Adipocyte (in vitro differentiated cells): ENCODE measurements at regions not wholly inside any gene's neighbourhood (a gene's known extent, or its start where the extent isn't known, plus 50 kb on each side); places are given as distances from the start of the nearest gene placed in this dataset.

ENCODE experiments used
- DNase-seq: peaks from one replicate; pipeline ENCODE4 v3.0.0-alpha.2; 2015; ENCODE audit warnings: low read depth
- H3K27me3 ChIP-seq: replicated peaks from 2 replicates; pipeline ENCODE4 v1.7.0; 2013; ENCODE audit warnings: mild to moderate bottlenecking, low read length, moderate library complexity; ENCODE audit not compliant: control insufficient read depth, insufficient read depth
- H3K36me3 ChIP-seq: 2 replicates; pipeline ENCODE4 v1.7.0; 2013; ENCODE audit warnings: low read length, mild to moderate bottlenecking, moderate library complexity; ENCODE audit not compliant: control insufficient read depth, insufficient read depth, severe bottlenecking
- H3K4me1 ChIP-seq: 2 replicates; pipeline ENCODE4 v1.7.0; 2013; ENCODE audit warnings: mild to moderate bottlenecking, low read length, moderate library complexity; ENCODE audit not compliant: control insufficient read depth, insufficient read depth
- H3K4me3 ChIP-seq: 2 replicates; pipeline ENCODE4 v1.7.0; 2013; ENCODE audit warnings: mild to moderate bottlenecking, low read length, moderate library complexity
- H3K9ac ChIP-seq: 2 replicates; pipeline ENCODE4 v1.7.0; 2013; ENCODE audit warnings: mild to moderate bottlenecking, low read length, moderate library complexity
- H3K9me3 ChIP-seq: 2 replicates; pipeline ENCODE4 v1.7.0; 2013; ENCODE audit warnings: mild to moderate bottlenecking, low read length, moderate library complexity; ENCODE audit not compliant: control insufficient read depth

DNA sequence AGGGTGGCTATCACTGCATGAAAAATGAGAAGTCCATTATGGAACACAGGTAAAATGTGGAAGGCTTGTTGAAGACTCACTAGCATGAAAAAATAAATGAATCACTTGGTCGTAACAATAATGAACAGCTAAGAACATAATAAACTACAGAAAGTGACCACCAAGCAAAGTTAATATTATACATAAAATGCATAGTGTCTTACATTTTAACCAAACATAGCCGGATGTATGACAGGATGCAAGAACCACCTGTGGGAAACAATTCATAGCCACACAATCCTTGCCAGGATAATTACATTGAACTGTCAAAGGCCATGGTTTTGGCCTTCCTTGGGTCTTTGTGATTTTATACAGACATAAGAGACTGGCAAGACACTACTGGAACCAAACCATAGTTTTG lies 81.9 kb upstream of the ATXN3L start:
- H3K36me3 ChIP-seq: no peaks in the 10 kb centered on the region
- H3K27me3 ChIP-seq: peaks cover 15% of the 10 kb centered on the region
- no peak overlapping the region for H3K9ac ChIP-seq
- peaks cover 22% of the 10 kb centered on the region for H3K4me1 ChIP-seq
- no peak for DNase-seq
- H3K9me3 ChIP-seq: no peaks in the 10 kb centered on the region
- no peak overlapping the region for H3K4me3 ChIP-seq

DNA sequence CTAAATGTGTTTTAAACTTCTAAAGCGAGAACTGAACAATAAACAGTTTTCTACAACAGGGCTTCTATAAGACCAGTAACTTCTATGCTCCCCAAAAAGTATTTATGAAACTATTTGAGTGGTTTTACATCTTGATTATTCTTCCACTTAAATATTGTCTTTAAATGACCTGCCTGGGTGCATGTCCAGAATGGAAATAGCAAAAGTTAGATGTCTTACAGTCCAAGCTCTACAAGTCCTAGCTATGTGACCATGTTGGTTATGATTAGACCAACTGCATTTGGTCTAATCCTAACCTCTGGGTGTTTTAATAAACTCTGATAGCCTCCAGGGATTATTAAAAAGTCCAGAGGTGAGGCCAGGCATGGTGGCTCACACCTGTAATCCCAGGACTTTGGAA lies 79.0 kb upstream of the ATXN3L start:
- no peaks in the 10 kb centered on the region for H3K9me3 ChIP-seq
- peaks cover 9% of the 10 kb centered on the region for H3K27me3 ChIP-seq
- H3K9ac ChIP-seq: peak overlapping the region; percentile 80
- peaks cover 29% of the 10 kb centered on the region for H3K4me1 ChIP-seq
- no peaks in the 10 kb centered on the region for H3K36me3 ChIP-seq
- H3K4me3 ChIP-seq: peak overlapping the region; percentile 10
- no peak for DNase-seq

DNA sequence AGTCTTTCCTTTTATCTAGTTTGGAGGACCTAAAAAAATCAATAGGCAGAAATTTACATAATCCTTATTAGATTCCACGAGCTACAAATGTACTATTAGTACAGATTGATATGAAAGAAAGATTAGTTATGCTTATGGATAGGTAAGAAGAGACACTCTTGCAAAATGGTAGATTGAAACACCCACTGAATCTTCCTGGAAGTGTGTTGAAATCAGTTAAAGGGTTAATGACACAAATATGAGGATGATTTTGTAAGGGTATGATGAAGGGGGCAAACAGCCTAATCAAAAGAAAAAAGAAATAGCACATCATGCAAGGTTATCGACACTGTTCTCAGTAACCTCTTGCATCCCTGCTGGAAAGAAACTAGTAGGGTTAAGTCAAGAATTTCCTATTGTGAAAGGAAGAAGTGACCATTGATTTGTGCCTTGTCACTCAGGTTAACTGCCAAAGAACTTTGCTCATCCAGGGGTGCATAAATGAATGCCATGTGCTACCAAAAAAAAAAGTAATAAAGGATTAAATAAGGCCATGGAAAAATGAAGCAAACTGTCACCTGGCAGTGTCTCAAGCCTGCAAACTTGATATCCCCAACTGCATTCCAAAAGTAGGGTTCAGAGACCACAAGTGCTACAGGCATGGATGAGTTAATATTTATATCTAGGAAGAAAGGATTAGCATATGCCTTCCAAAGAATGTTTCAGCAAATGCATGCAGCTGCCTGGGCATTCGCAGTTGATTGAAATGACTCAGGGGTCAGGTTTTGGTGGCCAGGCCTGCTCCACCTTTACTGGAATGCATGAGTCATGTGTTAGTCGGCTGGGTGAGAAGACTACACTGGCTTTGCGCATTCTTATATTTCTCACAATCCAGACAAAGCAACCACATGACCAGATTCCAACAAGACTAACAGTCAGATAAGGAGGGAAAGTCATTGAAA lies 78.3 kb upstream of the ATXN3L start:
- H3K9ac ChIP-seq: peak overlapping the region; percentile 80
- H3K36me3 ChIP-seq: no peaks in the 10 kb centered on the region
- peaks cover 2% of the 10 kb centered on the region for H3K27me3 ChIP-seq
- peaks cover 29% of the 10 kb centered on the region for H3K4me1 ChIP-seq
- peak; percentile 97 for DNase-seq
- H3K4me3 ChIP-seq: peak overlapping the region; percentile 35
- H3K9me3 ChIP-seq: no peaks in the 10 kb centered on the region

DNA sequence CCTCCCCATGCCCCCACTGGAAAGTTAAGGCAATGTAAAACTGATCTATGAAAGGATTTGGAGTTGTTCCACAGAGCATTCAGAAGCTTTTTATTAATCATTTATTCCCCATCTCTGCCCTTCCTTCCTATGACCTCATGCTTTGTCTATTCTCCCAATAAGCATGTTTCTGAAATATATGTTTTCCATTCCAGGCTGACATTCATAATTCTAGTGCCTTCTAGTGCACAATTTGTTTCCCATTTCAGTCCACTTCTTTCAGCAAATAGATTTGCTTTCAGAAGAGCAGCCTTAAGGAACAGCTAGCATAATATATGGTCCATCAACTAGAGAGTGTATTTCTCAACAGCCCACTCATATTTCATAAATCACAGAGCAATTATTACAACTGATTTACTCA lies 77.1 kb upstream of the ATXN3L start:
- Histone ChIP-seq H3K9ac (peak overlapping the region; percentile 53), H3K27me3 (no peaks in the 10 kb centered on the region), H3K4me1 (peaks cover 33% of the 10 kb centered on the region), H3K9me3 (no peaks in the 10 kb centered on the region), H3K36me3 (no peaks in the 10 kb centered on the region), H3K4me3 (no peak overlapping the region)
- DNase-seq: peak; percentile 49

DNA sequence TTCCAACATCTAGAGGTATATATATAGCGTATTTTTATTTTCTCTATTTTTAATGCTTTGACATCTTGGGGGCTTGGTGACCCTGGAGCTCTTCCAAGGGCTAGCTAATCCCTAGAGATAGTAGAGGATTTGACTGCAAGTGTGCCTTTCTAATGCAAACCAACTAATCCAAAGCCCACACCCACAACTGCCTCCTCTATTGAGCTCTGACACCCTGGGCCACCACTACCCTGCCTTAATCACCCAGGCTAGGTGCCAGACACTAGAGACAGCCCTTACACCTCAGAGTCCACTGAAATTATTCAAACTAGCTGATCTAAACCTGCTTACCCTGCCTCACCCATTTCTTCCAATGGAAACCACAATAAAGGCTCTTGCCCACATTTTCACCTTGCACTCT lies 69.6 kb upstream of the ATXN3L start:
- no peaks in the 10 kb centered on the region for H3K27me3 ChIP-seq
- H3K4me1 ChIP-seq: peaks cover 9% of the 10 kb centered on the region
- no peaks in the 10 kb centered on the region for H3K9me3 ChIP-seq
- H3K36me3 ChIP-seq: no peaks in the 10 kb centered on the region
- no peak overlapping the region for H3K9ac ChIP-seq
- no peak for DNase-seq
- no peak overlapping the region for H3K4me3 ChIP-seq

DNA sequence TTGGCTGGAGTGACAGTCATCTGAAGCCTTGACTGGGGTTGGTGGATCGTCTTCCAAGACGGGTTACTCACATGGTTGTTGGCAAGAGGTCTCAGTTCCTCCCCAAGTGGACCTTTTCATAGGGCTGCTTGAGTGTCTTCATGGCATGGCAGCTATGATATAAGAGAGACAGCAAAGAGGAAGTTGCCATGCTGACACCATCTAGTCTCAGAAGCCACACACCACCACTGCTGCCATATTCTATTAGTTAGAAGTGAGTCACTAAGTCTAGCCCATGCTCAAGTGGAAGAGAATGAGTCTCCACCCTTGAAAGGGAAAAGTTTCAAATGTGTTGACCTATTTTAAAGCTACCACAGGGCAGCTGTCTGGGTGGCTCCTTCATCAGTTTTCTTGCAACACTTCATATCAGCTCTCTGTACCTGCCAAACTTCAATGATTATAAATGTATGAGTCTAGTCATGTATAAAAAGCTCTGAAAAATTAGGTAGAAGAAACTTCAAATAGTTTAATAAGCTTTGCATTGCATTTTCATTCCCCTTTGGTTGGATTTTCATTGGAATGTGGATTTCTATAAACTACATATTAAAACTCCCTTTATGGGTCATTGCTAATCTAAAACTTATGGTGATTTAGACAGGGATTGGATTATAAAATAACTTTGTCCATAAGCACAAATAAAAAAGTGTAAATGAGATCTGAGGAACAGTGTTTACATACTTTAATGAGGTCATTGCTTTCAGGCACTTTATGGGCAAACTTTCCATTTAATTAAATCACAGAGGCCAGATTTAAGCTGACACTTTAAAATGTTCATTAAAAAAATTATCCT lies 68.0 kb upstream of the ATXN3L start:
- Histone ChIP-seq H3K4me1 (peaks cover 9% of the 10 kb centered on the region), H3K36me3 (no peaks in the 10 kb centered on the region), H3K9me3 (no peaks in the 10 kb centered on the region), H3K4me3 (no peak overlapping the region), H3K27me3 (no peaks in the 10 kb centered on the region), H3K9ac (no peak overlapping the region)
- peak; percentile 42 for DNase-seq

DNA sequence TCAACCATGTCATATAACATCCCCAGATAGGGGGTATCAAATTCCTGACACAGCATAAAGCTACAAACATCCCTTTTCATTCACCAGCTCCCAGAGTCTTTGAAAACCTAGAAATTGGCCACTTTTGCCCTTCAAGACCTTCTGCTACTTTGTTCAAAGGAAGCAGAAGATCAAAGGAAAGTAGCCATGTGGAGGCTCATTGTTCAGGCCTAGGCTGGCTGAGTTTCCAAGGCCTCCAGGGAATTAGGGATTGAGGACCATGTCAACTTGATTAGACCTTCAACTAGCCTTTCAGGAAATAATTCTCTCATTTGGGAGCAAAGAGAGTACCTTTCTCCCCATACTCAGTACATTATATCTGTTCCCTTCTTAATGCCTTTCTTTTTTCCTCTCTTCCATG lies 66.8 kb upstream of the ATXN3L start:
- no peaks in the 10 kb centered on the region for H3K36me3 ChIP-seq
- no peak overlapping the region for H3K9ac ChIP-seq
- no peak for DNase-seq
- no peak overlapping the region for H3K4me3 ChIP-seq
- no peaks in the 10 kb centered on the region for H3K27me3 ChIP-seq
- no peaks in the 10 kb centered on the region for H3K9me3 ChIP-seq
- H3K4me1 ChIP-seq: peaks cover 5% of the 10 kb centered on the region

DNA sequence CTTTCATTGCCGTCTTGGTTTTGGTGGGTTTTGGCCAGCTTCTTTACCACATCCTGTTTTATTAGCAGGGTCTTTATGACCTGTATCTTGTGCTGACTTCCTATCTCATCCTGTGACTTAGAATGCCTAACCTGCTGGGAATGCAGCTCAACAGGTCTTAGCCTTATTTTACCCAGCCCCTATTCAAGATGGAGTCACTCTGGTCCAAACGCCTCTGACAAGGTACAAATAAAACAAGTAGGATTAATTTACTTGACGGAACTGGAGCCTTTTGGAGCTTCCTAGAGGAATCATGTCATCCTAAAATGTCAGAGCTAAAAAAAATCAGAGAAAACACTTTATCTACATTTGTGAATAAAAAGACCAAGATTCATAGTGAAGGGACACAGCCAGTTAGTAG lies 66.2 kb upstream of the ATXN3L start:
- no peaks in the 10 kb centered on the region for H3K9me3 ChIP-seq
- H3K36me3 ChIP-seq: no peaks in the 10 kb centered on the region
- peaks cover 8% of the 10 kb centered on the region for H3K4me1 ChIP-seq
- DNase-seq: no peak
- H3K27me3 ChIP-seq: no peaks in the 10 kb centered on the region
- H3K4me3 ChIP-seq: no peak overlapping the region
- H3K9ac ChIP-seq: no peak overlapping the region

DNA sequence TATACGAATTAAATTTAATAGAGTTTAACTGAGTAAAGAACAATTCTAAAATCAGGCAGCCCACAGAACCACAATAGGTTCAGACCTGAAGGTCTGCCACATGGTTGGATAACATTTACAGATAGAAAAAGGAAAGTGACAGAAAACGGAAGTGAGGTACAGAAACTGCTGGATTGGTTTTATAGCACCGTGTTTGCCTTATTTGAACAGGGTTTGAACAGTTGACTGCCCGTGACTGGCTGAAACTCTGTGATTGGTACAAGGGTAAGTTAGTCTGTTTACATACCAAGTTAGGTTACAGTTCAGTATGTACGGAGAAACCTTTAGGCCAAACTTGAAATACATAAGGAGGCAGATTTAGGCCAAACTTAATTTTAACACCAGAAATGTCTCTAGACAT lies 64.1 kb upstream of the ATXN3L start:
- H3K36me3 ChIP-seq: no peaks in the 10 kb centered on the region
- no peaks in the 10 kb centered on the region for H3K27me3 ChIP-seq
- DNase-seq: no peak
- H3K4me1 ChIP-seq: peaks cover 22% of the 10 kb centered on the region
- H3K9ac ChIP-seq: no peak overlapping the region
- H3K4me3 ChIP-seq: no peak overlapping the region
- H3K9me3 ChIP-seq: no peaks in the 10 kb centered on the region

DNA sequence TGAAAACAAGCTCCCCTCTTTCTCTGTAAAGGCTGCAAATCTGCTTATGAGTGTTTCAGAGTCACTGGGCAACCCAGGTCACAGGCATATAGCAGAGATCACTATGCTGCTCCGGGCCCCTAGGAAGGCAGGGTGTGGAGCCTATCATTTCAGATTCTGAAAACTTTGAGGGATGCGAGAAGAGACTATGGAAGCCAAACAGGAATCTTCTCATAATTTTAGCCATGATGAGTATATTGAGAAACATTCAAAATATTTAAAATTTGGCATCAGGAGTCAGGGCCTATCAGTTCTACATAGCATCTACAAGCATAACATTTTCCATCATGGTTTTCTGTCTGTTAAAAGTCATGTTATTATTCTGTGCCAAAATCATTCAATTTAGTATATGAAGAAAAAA lies 61.7 kb upstream of the ATXN3L start:
- Histone ChIP-seq H3K4me1 (peaks cover 31% of the 10 kb centered on the region), H3K9me3 (no peaks in the 10 kb centered on the region), H3K36me3 (no peaks in the 10 kb centered on the region), H3K4me3 (no peak overlapping the region), H3K9ac (peak overlapping the region; percentile 0), H3K27me3 (no peaks in the 10 kb centered on the region)
- peak; percentile 57 for DNase-seq

DNA sequence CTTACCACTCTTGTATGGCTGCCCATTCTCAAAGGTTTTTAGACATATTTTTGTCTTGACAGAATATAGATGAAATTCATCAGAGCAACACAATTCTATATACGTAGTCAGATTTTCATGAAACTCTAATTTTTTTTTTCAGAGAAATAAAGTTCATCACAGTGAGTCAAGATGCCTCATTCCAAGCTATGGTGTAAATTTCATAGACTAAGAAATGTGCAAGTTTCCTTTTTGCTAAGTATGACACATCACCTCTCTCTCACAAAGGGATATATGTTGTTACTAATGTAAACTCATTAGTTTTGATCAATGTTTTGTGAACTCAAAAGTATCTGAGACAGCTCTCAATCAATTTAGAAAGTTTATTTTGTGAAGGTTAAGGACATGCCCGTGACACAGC lies 60.4 kb upstream of the ATXN3L start:
- Histone ChIP-seq H3K4me1 (peaks cover 37% of the 10 kb centered on the region), H3K27me3 (no peaks in the 10 kb centered on the region)

More for the DNA sequence above, 60.4 kb upstream of the ATXN3L start:
- Histone ChIP-seq H3K4me3 (no peak overlapping the region), H3K9me3 (no peaks in the 10 kb centered on the region), H3K9ac (no peak overlapping the region), H3K36me3 (no peaks in the 10 kb centered on the region)
- peak; percentile 38 for DNase-seq
